ENCODE measurements at regions not wholly inside any gene's neighbourhood (a gene's known extent, or its start where the extent isn't known, plus 50 kb on each side); places are given as distances from the start of the nearest gene placed in this dataset.

DNA sequence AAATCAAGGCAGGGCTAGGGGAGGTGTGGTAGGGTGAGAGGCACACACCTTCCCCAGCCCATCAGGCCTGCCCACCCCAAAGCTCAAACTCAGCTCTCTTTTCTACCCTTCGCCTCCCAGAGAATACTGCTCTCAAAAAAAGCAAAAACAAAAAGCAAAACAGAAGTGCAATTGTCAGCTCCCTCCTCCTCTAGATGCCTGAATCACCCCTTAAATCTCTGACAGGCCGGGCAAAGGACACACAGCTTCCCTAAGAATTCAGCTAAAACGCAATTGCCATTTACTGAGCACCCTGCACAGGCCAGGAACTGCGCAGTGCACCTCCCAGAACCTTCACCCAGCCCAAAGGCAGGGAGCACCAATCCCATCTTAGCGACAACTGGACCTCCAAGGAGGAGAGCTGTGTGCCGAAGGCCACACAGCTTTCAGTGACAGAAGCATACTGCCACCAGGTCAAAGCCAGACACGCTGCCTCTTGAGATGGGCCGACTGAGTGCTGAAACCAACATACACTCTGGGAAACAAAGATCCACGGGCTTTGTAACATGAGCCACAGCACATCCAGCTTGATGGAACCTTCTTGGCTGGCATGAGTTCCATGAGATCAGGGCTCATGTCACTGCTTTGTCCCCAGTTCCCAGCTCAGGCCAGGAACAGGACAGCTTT, 53.4 kb upstream of the STXBP1 start:
- no peaks in the 10 kb centered on the region for H3K27me3 ChIP-seq (ENCODE audit: control insufficient read depth, insufficient read depth, low read length)
- TF ChIP-seq TCF7L2 (IDR thresholded peaks at IDR 0.05; ENCODE audit: low read depth, low read length) (no peak), SIN3A (IDR thresholded peaks at IDR 0.05; ENCODE audit: borderline replicate concordance, insufficient read depth, low read depth, low read length) (no peak)
- POLR2A ChIA-PET, result no interaction called here
- DNase-seq (ENCODE audit: low read depth, low spot score) (no peak), ATAC-seq (no peak)
- CTCF ChIA-PET, result interaction anchor here (0.6 kb wide), 1 partner anchor 28 kb away, joined by 4 read pairs; no protein-coding TSS in a partner anchor
- in situ Hi-C loops (cut with HindIII; ENCODE audit: low pct_unique_long_range_greater_than_20kb, low sequenced_read_pairs) (no loop called here), intact Hi-C loops (cut with micrococcal nuclease; ENCODE audit: unreplicated experiment) (no loop called here)
- H3K36me3 ChIP-seq (ENCODE audit: control insufficient read depth, insufficient read depth, low read length), result no peaks in the 10 kb centered on the region
- BruUV-seq (replicated peaks), result no TSS peak
- no peaks in the 10 kb centered on the region for H3K9me3 ChIP-seq (ENCODE audit: control insufficient read depth, insufficient read depth, low read depth, low read length)
- no peak overlapping the region for H3K4me3 ChIP-seq (ENCODE audit: low read depth in 2 of 2, low read length in 2 of 2)
- peaks cover 92% of the 10 kb centered on the region for H3K4me1 ChIP-seq (ENCODE audit: control insufficient read depth, insufficient read depth, low read length)
- peak overlapping the region; percentile 72 for H3K27ac ChIP-seq (ENCODE audit: low read length)

DNA sequence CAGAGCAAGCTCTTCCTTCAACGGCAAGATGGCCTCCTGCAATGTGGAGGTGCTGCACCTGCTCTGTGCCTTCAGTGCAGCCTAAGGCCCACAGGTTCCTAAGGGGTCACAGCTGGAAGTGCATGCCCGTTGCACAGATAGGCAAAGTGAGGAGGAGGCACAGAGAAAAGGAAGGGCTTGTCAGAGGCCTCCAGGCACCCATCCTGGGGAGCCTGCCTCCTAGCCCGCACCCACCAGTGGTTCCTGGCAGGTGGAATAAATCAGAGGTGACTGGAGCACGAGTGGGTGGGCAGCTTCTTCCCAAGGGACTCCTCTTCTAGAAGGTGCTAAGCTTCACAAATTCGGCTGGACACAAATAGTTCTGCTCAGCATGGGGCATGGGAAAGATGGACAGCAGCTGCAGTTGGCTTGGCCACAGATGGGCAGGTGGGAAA, 52.8 kb upstream of the STXBP1 start:
- H3K36me3 ChIP-seq (ENCODE audit: control insufficient read depth, insufficient read depth, low read length), result no peaks in the 10 kb centered on the region
- peaks cover 90% of the 10 kb centered on the region for H3K4me1 ChIP-seq (ENCODE audit: control insufficient read depth, insufficient read depth, low read length)
- POLR2A ChIA-PET, result no interaction called here
- no peak overlapping the region for H3K4me3 ChIP-seq (ENCODE audit: low read depth in 2 of 2, low read length in 2 of 2)
- no peak for DNase-seq (ENCODE audit: low read depth, low spot score)
- H3K9me3 ChIP-seq (ENCODE audit: control insufficient read depth, insufficient read depth, low read depth, low read length), result no peaks in the 10 kb centered on the region
- H3K27me3 ChIP-seq (ENCODE audit: control insufficient read depth, insufficient read depth, low read length), result no peaks in the 10 kb centered on the region
- H3K27ac ChIP-seq (ENCODE audit: low read length), result peak overlapping the region; percentile 91
- TF ChIP-seq SIN3A (IDR thresholded peaks at IDR 0.05; ENCODE audit: borderline replicate concordance, insufficient read depth, low read depth, low read length) (no peak), TCF7L2 (IDR thresholded peaks at IDR 0.05; ENCODE audit: low read depth, low read length) (no peak), POLR2AphosphoS5 (IDR thresholded peaks at IDR 0.05; ENCODE audit: low read depth, low read length) (no peak)
- TF ChIP-seq, protein P1, sequence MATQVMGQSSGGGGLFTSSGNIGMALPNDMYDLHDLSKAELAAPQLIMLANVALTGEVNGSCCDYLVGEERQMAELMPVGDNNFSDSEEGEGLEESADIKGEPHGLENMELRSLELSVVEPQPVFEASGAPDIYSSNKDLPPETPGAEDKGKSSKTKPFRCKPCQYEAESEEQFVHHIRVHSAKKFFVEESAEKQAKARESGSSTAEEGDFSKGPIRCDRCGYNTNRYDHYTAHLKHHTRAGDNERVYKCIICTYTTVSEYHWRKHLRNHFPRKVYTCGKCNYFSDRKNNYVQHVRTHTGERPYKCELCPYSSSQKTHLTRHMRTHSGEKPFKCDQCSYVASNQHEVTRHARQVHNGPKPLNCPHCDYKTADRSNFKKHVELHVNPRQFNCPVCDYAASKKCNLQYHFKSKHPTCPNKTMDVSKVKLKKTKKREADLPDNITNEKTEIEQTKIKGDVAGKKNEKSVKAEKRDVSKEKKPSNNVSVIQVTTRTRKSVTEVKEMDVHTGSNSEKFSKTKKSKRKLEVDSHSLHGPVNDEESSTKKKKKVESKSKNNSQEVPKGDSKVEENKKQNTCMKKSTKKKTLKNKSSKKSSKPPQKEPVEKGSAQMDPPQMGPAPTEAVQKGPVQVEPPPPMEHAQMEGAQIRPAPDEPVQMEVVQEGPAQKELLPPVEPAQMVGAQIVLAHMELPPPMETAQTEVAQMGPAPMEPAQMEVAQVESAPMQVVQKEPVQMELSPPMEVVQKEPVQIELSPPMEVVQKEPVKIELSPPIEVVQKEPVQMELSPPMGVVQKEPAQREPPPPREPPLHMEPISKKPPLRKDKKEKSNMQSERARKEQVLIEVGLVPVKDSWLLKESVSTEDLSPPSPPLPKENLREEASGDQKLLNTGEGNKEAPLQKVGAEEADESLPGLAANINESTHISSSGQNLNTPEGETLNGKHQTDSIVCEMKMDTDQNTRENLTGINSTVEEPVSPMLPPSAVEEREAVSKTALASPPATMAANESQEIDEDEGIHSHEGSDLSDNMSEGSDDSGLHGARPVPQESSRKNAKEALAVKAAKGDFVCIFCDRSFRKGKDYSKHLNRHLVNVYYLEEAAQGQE (IDR thresholded peaks at IDR 0.05; ENCODE audit: insufficient read depth in 1 of 2, low read depth in 2 of 2, low read length in 1 of 2), result no peak
- TF ChIP-seq, protein P2, sequence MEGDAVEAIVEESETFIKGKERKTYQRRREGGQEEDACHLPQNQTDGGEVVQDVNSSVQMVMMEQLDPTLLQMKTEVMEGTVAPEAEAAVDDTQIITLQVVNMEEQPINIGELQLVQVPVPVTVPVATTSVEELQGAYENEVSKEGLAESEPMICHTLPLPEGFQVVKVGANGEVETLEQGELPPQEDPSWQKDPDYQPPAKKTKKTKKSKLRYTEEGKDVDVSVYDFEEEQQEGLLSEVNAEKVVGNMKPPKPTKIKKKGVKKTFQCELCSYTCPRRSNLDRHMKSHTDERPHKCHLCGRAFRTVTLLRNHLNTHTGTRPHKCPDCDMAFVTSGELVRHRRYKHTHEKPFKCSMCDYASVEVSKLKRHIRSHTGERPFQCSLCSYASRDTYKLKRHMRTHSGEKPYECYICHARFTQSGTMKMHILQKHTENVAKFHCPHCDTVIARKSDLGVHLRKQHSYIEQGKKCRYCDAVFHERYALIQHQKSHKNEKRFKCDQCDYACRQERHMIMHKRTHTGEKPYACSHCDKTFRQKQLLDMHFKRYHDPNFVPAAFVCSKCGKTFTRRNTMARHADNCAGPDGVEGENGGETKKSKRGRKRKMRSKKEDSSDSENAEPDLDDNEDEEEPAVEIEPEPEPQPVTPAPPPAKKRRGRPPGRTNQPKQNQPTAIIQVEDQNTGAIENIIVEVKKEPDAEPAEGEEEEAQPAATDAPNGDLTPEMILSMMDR (IDR thresholded peaks at IDR 0.05), result no peak
- ATAC-seq, result no peak
- intact Hi-C loops (cut with micrococcal nuclease; ENCODE audit: unreplicated experiment) (no loop called here), in situ Hi-C loops (cut with HindIII; ENCODE audit: low pct_unique_long_range_greater_than_20kb, low sequenced_read_pairs) (no loop called here)
- CTCF ChIA-PET, result no interaction called here
- no TSS peak for BruUV-seq (replicated peaks)

Measured in Panc1 (cell line).